Superior temporal gyrus (tissue), 1 donor: ENCODE measurements at regions not wholly inside any gene's neighbourhood (a gene's known extent, or its start where the extent isn't known, plus 50 kb on each side); places are given as distances from the start of the nearest gene placed in this dataset.
"Not testable (repeated sequence)": the region's sequence is repeated elsewhere in the genome, so short reads cannot be mapped to it uniquely, and the experiment has no call there.

ENCODE experiments used
- DNase-seq: peaks from one replicate; pipeline ENCODE4 v3.0.0-alpha.2; 2016; ENCODE audit errors: extremely low spot score

DNA sequence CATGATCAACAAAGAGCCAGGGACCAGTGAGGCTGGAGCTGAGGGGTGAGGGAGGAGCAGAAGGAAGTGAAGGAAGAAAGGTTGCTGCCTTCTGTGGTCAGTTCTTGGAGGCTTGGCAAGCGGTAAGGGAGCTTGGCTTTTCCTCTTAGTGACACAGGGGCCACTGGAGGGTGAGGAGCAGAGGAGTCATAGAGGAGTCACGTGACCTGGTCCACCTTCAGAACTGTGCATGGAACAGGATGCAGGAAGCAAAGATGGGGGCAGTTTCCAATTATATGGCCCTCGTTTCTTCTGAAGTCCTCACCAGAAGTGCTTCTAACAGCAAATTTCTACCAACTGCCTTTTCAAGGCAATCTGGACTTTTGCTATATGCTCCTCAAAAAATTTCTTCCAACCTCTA lies 326.9 kb upstream of the SMIM21 start:
- no peak for DNase-seq

DNA sequence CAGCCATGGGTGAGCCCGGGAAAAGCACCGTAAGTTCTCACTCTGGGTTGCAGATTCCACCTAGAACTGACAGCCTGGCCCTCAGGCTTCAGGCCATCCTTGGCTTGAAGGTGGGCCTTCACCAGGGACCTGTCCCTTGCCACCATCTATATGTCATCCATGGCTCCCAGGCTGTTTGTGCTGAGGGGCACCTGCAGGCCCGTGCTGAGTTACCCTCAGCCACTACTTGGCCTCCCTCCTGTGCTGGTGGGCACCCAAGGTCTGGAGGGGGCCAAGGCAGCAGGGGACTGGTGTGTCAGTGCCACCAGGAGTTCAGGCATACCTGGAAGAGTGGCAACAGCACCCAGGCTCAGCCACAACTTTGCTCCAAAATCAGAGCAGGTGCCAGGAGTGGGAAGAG lies 326.2 kb upstream of the SMIM21 start:
- DNase-seq: no peak

DNA sequence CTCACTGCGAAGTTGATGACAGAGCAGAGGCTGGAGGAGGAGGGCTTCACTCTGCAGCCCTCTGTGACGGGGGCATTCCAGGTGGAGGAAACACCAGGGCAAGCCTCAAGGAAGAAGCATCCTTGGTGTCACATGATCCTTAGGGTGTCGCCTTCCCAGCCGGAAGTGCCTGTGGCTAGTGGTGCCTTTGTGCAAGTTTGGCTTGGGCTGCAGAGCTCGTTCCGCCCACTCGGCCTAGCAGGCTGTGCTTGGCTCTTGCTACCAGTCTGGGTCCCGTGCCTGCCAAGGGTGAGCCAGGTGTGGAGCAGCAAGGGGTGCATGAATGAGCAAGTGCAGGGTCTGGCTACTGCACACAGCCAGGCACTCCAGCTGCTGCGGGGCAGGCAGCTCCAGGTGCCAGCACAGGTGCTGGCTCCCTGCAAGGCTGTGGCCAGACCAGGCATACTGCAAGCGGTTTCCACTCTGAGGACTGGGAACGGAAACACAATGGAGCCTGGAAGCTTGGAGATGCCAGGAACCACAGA lies 325.3 kb upstream of the SMIM21 start:
- DNase-seq: no peak

DNA sequence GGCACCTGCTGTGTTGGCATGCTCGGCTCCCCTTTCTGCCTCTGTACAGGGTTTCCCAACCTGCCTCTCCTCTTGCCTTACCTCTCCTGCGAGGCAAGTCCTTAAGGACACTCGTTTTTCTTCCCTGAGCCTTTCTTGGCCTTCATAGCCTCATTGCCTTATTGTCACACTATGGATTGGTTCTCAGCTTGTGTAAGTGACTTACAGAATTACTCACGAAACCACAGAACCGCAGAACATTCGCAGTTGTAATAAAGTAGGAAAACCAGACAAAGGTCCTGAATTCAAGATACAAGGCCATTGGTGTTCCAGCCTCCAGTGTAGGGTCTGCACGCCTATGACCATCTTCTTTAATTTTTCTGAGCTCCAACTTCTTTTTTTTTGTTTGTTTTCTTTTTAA lies 317.6 kb upstream of the SMIM21 start:
- DNase-seq: no peak

DNA sequence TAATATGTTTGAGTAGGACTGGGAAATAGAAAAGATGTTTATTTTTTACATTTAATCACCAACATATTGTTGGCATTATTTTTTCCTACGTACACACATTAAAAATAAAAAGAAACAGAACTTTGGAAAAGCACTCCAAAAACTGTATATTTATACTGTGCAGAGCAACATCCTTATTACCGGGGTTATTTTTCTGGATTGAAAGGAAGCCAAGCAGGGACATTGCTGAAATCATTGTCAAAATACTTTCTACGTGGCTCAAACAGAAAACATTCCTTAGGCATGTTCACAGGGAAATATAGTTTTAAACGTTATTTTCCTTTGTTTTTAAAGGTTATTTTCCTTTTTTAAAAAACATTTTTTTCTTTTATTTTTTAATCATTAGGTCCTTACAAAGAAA lies 315.0 kb upstream of the SMIM21 start:
- DNase-seq: no peak

DNA sequence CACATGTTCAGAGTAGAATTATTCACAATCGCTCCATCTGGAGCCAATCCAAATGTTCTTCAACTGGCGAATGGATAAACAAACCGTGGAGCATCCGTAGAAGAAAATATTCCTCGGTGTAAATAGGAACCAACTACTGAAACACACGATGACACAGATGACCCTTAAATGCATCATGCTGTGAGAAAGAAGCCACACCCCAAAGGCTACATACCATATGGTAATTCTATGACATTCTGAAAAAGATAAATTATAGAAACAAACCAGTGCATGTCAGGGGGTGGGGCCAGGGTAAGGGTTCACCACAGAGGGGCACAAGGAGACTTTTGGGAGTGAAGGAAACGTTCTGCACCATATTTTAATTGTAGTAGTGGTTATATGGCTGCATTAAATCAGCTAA lies 312.2 kb upstream of the SMIM21 start:
- DNase-seq: no peak

DNA sequence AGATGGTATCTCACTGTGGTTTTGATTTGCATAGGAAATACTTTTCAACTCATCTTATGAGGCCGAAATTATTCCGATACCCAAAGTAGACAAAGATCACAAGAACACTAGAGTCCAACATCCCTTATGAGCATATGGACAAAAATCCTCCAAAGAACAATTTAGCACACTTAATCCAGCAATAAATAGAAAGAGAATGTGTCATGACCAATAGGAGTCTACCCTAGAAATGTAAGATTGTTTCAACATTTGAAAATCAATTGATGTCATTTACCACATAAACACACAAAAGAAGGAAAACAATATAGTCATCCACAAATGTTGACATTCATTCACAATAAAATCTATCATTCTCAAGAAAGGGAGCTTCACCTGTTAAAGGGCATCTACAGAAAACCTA lies 307.8 kb upstream of the SMIM21 start:
- DNase-seq: no peak

DNA sequence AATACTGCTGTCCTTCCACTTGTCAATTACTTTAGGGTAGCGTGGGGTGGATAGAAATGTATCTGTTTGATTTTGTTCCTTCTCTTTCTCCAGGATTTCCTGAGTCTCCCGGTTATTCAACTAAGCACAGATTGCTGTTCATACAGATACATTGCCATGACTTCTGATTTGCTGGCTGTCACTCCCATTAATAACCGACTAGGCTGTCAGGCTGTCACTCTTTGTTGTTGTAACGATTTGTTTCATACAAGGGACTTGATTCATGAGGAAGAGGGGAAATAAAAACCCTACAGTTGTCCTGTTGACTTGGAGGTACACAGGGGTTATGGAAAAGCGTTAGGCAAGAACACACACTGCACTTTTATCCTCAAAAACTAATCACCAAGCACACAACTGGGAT lies 302.7 kb upstream of the SMIM21 start:
- no peak for DNase-seq

DNA sequence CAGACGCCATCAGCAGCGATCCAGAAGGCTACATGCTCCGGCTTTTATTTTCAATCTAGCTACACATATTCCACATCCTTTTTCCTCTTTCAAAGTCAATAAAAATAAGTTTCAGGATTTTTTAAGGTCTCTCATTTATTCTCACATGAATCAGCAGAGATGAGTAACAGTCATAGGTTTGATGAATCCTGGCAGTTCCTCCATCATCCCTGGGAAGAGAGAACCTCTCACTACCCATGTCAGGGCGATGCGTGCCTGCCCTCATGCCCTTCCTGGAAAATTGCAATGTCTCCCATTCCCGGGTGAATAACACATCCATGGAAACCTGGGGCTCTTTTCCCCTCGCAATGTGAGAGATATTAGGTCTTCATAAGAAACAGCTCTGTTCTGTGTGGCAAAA lies 301.1 kb upstream of the SMIM21 start:
- DNase-seq: no peak

DNA sequence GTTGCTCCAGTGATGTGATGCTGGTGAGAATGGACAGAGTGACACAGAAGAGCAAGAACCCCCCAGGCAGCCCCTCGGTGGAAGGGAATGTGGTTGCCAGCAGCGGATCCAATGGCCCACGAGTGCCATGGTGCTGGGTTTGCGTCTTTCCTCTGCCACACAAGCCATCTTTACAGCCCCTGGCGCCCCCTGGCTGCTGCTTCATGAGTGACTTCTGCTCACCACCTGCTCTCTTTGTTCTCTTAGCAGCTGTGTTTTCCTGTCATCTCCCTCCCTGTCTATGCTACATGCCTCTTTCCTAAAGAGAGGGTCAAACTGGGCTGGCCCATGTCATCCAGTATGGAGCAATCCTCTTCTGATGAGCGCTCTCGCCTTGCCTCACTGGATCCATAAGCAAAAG lies 300.0 kb upstream of the SMIM21 start:
- DNase-seq: peak; percentile 51

DNA sequence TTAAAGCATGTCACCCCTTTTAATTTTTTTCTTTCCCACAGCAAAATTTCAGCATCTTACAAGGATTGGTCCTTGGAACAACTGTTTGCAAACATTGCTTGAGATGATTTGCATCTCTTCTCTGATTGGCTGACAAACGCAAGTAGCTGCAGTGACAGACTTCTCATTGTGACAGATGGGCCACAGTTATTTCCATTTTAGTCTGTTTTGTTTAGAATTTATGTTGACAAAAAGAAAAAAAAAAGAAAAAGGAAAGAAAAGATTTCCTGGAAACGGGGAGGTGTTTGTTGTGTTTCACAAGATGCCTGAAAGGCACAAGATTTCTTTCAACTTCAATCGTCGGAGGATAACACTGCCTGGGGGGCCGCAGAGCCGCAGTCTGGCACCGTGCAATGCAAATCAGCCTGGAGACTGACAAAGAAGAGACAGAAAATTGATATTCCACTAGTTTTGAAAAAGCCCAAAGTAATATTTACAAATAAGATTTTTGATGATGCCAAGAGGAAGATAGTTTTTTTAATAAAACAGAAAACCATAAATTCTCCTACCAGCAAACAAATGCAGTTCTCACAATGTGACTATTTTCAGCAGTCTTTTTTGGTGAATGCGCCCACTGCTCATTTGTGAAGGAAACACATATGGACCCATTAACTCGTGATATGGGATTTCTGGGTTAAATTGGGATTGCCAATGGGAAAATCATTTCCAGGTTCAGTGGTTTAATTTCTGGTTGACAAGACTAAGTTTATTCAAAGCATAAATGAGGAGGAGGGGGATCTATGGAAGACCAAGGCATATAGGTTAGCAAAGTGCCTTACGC lies 296.2 kb upstream of the SMIM21 start:
- DNase-seq: peak; percentile 20

DNA sequence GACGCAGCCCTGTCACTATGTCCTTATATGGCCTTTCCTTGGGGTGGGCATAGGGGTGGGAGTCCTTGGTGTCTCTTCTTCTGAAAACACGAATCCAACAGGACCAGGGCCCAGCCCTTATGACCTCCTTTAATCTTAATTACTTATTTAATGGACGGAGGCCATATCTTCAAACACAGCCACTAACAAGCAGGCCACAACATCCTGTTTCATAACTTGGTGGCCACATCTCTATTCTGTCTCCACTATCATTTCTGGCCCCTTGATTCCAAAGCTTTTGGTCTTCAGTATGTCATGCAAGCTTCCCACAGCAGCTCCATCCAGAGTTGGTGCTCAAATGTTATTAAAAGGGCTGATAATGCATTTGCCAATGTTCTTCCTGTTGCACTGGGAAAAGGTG lies 287.3 kb upstream of the SMIM21 start:
- DNase-seq: no peak

DNA sequence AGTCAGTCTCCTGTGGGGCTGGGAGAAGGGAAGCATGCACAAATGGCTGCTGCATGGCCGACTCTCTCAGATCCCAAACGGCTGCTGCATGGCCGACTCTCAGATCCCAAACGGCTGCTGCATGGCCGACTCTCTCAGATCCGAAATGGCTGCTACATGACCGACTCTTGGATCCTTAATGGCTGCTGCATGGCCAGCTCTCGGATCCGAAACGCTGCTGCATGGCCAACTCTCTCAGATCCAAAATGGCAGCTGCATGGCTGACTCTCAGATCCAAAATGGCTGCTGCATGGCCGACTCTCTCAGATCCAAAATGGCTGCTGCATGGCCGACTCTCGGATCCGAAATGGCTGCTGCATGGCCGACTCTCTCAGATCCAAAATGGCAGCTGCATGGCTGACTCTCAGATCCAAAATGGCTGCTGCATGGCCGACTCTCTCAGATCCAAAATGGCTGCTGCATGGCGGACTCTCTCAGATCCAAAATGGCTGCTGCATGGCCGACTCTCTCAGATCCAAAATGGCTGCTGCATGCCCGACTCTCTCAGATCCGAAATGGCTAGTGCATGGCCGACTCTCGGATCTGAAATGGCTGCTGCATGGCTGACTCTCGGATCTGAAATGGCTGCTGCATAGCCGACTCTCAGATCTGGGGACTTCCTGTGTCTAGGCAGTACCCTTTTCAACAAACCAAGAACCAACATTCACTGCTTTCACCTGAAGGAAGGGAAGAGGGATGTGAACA lies 284.8 kb upstream of the SMIM21 start:
- not testable (repeated sequence) for DNase-seq

DNA sequence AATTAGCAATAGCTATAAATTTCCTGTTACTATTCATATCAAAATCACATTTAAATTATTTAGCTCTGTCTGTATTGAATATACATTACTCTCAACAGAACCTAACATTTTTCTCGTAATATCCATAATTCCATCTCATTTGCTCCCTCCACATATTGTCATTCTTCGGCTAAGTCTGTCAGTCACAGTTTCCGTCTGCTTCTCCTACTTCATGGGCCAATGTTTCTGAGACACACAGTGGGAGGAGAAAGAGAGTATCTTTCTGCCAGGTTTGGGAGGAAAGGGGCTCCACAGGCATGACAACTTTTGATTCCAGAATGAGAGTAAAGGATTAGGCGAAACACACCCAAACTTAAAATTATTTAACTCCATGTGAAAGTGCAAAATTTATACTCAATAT lies 273.1 kb upstream of the SMIM21 start:
- DNase-seq: no peak

DNA sequence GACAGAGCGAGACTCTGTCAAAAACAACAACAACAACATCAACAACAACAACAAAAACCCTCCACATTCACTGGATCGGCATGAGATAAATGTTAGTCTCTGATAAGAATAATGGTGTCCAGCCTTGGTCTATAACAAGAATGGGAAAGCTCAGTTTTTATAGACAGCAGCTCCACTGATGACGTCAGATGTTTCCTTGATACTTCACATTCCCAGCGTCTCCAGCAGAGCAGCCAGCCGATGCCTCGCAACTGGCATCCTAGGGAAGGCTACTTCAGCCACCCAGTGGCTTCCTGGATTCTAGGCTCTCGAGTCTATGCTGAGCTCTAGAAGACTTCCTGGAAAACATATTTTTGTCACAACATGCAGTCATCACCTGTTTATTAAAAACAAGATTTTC lies 271.4 kb upstream of the SMIM21 start:
- no peak for DNase-seq

DNA sequence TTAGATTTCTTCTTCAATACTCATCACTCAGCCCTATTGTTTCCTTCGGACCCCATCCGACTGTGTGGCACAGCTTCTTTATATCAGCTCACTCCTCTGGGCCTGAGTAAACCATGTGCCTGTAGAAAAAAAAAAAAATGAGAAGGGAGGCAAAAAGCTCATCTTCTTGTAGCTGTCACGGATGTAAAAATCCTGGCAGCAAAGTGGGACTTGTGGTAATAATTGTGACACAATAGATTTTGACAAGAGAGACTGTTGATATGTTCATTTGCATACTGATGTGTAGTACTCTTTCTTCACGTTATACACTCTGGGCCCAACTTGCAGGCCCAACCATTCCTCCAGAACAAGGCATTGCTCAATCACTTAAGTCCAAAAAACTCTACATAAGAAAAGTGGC lies 270.0 kb upstream of the SMIM21 start:
- no peak for DNase-seq

DNA sequence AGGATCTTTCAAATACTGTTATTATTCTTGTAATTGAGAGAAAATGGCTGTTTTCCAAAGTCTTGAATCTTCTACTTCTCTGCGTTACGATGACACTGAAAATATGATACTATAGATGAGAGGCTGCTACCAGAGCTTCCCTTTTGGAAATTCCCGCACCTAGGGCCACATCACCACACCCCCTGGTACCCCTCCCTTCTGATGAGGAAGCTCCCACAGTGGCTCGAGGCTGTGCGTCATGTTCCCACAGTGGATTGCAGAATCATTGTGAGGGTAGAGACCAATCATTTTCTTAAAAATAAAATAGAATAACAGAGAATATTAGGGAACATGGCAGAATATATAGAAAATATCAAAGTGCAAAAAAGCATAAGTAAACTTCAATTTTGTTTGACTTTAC lies 268.9 kb upstream of the SMIM21 start:
- DNase-seq: no peak

DNA sequence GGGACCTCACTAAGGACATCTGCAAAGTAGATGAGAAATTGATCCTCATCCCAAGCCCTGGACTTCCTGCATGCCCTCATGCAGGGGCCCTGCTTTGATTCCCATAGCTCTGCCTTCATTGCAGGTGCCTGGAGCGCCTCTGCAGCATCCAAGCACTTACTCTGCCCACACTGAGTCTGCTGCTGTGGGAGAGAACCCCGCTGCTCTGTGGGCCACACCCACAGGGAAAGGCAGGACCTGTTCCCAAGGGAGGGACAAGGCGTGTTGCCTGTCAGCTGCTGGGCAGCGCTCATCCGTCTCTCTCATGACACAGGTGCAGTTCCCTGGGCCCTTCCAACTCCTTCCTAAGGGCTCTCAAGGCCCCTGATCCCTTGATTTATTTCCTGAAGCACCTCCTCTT lies 266.8 kb upstream of the SMIM21 start:
- DNase-seq: no peak

DNA sequence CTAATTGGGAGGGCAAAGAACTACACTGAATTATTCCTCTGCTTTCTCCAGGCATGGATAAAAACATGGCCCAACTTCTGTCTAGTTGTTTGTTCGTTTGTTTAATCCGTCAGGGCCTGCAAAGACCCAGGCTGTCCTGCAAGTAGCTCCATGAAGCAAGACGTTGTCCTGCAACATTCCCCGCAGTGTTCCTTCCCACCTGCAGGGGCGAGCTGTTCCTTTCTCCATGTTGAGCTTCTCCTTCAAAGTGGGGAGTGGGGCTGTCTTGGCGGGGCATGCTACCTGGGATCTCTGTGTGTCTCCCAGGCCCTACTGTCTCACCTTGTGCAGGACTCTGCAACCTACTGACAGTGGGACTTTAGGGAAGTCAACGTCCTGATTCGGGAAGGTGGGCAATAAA lies 264.0 kb upstream of the SMIM21 start:
- no peak for DNase-seq

DNA sequence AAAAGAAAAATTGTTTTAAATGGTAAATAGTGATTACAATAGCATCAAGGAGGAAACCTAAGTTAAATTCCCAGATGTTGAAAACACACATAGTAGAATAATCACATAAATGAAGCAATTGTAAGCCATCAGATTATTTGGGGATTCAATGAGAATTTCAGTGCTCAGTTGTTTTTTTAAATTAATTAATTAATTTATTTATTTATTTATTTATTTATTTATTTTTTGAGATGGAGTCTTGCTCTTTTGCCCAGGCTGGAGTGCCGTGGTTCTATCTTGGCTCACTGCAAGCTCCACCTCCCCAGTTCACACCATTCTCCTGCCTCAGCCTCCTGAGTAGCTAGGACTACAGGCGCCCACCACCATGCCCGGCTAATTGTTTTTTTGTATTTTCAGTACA lies 262.8 kb upstream of the SMIM21 start:
- not testable (repeated sequence) for DNase-seq

DNA sequence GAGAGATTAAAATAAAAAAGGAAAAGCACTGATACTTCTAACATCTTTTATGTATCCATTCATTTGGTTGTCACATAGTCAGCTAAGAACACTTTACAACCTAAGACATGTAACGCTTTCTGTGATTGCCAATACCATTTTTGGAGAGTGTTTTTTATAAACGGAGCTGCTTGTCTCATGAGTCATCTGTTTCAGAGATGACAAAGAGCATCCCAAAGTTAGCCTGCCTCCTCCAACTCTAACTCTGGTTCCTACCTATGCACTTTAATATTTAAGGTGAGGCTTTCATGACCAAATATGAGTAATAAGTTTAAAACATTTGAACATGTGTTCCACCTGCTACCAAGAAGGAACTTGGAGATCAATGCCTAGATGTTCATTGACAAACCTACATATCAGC lies 260.1 kb upstream of the SMIM21 start:
- no peak for DNase-seq

DNA sequence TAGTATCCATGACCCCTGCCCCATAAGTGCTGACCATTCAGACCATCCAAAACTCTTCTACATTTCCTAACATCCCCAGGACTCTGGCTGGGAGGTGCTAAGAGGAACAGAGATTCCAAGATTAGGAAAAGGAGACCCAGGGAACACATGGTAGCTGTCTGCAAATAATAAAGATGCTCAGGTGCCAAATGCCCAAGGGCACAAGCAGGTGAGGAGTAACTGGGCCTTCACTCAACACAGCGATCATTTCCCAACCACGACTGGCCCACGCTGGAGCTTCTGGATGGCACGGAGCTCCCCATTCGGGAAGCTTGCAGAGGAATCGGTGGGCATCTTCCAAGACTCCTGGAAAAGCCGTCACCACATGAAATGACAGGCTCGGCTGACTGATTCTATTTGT lies 255.9 kb upstream of the SMIM21 start:
- DNase-seq: no peak

DNA sequence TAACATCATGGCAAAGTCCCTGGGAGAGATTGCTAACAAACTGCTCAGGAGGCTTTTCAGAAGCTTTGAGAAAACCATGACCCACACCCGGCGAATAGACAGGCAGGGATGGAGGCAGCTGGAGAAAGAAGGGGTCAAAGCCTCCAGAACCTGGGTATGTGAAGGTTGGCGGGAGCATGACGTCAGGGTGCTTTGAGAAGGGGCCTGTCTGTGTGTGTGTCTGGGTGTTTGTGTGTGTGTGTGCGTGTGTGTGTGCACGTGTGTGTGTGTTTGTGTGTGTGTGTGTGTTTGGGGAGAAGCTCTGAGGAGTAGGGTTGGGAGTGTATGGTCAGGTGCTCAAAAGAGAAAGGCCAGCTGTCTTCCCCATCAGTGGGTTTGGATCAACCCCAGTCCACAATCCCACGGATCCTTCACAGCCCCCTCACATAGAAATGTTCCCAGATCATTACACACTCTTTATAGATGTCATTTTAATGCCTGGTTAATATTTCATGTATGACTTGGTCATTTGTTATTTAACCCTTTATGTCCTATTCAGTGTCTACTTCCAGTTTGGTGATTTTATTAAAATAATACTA lies 254.1 kb upstream of the SMIM21 start:
- DNase-seq: no peak
